ENCODE measurements at regions not wholly inside any gene's neighbourhood (a gene's known extent, or its start where the extent isn't known, plus 50 kb on each side); places are given as distances from the start of the nearest gene placed in this dataset.
"Not testable (repeated sequence)": the region's sequence is repeated elsewhere in the genome, so short reads cannot be mapped to it uniquely, and the experiment has no call there.

DNA sequence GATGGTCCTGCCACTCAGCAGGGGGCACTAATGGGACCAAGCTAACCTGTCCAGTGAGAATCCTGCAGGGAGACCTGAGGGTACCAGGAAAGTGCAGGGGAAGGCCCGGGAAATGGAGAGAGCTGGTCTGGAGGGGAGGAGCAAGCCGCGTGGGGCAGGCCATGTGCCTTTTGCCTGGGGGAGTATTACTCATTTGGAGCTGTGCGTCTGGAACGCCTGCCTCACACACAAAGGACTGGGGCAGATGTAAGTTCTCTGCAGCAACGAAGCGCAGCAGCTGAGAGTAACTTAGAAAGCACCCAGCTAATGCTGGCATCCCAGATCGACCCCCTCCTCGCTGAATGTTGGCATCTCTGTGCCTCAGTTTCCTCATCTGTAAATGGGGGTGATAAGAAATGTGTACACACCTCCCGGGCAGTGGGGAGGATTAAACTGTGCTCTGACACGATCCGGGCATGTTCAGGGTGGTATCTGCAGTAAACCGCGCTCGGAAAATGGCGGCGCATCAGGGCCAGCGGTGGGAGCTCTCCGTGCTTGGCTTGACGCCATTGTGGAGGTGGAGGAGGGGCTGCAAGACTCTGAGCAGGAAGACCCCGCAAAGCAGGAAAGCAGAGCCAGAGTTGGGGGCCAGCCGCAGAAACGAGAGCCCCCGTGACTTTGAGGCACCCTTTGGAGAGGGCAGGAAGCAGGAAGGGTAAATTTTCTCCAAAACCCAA, 212.5 kb downstream of the NPHP4 start:
- no peak overlapping the region for H3K4me3 ChIP-seq (ENCODE audit: low read depth, low read length)
- H3K27ac ChIP-seq (ENCODE audit: low read depth) = no peak overlapping the region
- DNase-seq (ENCODE audit: extremely low spot score) = no peak
- H3K36me3 ChIP-seq (ENCODE audit: insufficient read depth) = no peaks in the 10 kb centered on the region
- no peaks in the 10 kb centered on the region for H3K4me1 ChIP-seq (ENCODE audit: insufficient read depth)
- 87% methylated on average over 24 of the region's 24 CpGs for WGBS

DNA sequence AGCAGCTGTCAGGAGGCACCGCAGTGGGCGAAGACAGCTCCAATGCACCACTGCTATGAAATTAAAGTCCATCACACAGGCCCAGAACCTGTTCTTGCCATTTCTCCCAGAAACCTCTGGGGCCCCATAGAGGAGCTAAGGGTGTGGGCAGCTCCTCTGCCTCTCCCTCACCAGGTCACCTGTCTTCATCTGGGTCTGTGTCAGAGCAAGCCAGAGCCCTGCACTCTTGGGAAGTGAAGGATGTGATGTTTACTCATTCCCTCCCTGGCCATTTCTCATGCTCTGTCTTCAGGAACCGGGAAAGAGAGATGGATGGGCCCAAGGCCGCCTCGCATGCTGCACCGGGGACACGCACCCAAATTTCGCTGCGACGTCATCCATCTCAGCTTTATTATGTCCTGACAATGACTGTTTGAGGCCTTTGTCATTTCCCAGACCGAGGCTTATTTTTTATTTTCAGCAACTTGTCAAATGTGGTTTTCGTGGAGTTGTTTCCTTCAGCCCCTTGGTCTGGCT, 216.1 kb downstream of the NPHP4 start:
- WGBS = 89% methylated on average over 12 of the region's 12 CpGs
- no peak for DNase-seq (ENCODE audit: extremely low spot score)
- H3K4me3 ChIP-seq (ENCODE audit: low read depth, low read length) = no peak overlapping the region
- no peak overlapping the region for H3K27ac ChIP-seq (ENCODE audit: low read depth)
- no peaks in the 10 kb centered on the region for H3K36me3 ChIP-seq (ENCODE audit: insufficient read depth)
- H3K4me1 ChIP-seq (ENCODE audit: insufficient read depth) = no peaks in the 10 kb centered on the region

DNA sequence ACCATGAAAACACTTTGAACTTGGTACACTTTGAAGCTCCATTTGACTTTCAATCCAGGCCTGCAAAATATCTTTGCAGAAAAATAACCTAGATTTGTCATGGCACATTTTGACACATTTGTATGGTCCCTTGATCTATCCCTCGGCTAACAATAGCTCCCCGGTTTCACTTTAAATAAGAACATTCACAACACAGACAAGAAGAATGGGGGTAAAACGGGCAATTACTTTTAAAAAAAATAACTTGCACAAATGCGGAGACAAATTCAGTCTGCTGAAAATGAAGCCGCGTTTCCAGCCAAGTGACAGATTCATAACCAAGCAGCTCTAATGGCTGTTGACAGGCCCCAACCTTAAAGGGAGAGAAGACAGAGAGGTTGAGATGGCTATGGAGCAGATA, 218.2 kb downstream of the NPHP4 start:
- Histone ChIP-seq H3K36me3 (ENCODE audit: insufficient read depth) (no peaks in the 10 kb centered on the region), H3K4me3 (ENCODE audit: low read depth, low read length) (no peak overlapping the region), H3K27ac (ENCODE audit: low read depth) (no peak overlapping the region), H3K4me1 (ENCODE audit: insufficient read depth) (no peaks in the 10 kb centered on the region)
- DNase-seq (ENCODE audit: extremely low spot score) = no peak
- 66% methylated on average over 6 of the region's 6 CpGs for WGBS

DNA sequence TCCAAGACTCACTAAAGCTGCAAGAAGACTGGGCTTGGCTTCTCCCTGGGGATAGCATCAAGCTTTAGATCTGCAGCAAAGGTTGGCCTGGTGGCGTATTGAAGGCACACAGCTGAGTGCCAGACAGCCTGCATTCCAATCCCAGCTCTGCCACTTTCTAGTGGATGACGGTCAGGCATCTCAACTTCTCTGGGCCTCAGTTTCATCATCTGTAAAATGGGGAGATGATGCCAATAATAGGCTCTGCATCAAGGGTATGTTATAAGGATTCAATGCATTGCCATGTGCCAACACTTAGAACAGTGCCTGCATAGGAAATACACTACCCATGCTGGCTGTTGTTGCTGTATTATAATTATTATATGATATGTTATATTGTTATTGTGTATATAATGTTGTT, 220.4 kb downstream of the NPHP4 start:
- Histone ChIP-seq H3K27ac (ENCODE audit: low read depth) (no peak overlapping the region), H3K36me3 (ENCODE audit: insufficient read depth) (no peaks in the 10 kb centered on the region), H3K4me1 (ENCODE audit: insufficient read depth) (no peaks in the 10 kb centered on the region), H3K4me3 (ENCODE audit: low read depth, low read length) (no peak overlapping the region)
- WGBS = 70% methylated on average over 2 of the region's 2 CpGs
- no peak for DNase-seq (ENCODE audit: extremely low spot score)

DNA sequence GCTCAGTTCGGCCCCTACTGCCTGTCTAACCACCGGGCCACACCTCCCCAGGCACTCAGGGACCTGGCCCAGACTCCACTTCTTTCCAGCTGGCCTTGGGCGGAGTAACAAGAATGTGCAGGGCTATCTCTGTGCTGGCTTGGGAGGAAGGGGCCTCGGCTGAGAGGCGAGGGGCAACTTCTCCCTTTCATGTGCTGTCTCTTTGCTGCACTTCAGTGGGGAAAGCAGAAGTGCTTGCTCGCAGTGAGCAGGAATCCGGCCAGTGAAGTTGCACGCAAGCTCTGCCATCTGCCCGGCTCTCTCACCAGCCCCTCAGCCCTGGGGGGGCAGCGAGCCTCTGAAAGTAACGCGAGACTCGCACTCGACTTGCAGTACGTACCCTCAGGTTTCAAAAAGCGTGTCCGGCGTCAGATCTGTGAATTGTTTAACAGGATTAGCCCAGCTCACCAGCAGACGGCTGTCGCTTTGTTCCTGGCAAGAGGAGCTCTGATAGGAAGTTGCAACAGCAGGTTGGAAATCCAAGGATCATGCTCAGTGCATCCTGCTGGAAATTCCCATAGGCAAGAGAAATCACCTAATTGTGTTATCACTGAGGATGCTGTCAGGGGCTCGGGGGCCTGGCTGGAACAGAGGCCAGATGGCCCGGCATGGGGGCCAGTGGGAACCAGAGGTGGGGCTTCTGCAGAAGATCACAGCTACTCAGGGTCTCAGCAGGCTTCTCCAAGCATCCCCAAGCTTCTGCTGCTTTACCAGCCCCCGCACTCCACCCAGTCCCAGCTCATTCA, 221.1 kb downstream of the NPHP4 start:
- 10% methylated on average over 23 of the region's 23 CpGs for WGBS
- DNase-seq (ENCODE audit: extremely low spot score) = peak; percentile 37
- Histone ChIP-seq H3K27ac (ENCODE audit: low read depth) (no peak overlapping the region), H3K4me3 (ENCODE audit: low read depth, low read length) (no peak overlapping the region), H3K4me1 (ENCODE audit: insufficient read depth) (no peaks in the 10 kb centered on the region), H3K36me3 (ENCODE audit: insufficient read depth) (no peaks in the 10 kb centered on the region)

DNA sequence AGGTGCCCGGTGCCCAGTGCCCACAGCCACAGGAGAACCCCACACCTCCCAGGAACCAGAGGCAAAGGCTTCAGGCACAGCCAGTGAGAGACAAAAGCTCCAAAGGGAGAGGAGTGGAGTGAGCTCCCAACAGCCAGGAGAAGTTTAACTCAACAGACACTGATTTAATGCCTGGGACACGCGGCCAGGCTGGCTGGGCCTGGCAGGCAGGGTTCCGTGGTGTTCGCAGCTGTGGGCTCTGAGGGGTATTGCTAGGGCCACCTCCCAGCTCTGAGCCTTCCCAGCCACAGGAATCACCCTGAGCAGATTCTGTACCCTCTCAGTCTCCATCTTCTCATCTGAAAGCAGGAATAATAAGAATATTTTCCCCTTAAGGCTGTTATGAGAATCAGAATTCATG, 222.5 kb downstream of the NPHP4 start:
- no peak overlapping the region for H3K4me3 ChIP-seq (ENCODE audit: low read depth, low read length)
- H3K27ac ChIP-seq (ENCODE audit: low read depth) = no peak overlapping the region
- no peaks in the 10 kb centered on the region for H3K36me3 ChIP-seq (ENCODE audit: insufficient read depth)
- DNase-seq (ENCODE audit: extremely low spot score) = no peak
- H3K4me1 ChIP-seq (ENCODE audit: insufficient read depth) = no peaks in the 10 kb centered on the region
- WGBS = 87% methylated on average over 5 of the region's 5 CpGs

DNA sequence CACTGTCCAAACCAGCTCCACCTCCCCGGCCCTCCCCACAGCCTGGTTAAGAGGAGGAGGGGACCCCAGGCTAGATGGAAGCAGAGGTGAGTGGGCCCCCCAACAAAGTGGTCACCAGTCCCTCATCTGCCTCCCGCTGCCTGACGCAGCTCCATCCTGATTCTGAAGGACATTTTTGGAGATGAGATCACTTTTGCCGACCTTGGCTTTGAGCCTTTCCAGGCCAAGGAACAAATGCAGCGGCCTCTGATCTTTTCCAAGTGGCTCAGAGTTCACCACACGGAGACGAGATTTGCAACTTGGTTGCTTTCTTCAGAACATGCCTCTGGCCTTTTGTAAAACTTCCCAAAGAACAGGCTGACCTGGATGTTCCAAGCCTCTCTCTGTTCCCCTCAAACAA, 223.1 kb downstream of the NPHP4 start:
- Histone ChIP-seq H3K36me3 (ENCODE audit: insufficient read depth) (no peaks in the 10 kb centered on the region), H3K4me1 (ENCODE audit: insufficient read depth) (no peaks in the 10 kb centered on the region), H3K27ac (ENCODE audit: low read depth) (no peak overlapping the region), H3K4me3 (ENCODE audit: low read depth, low read length) (no peak overlapping the region)
- WGBS = 73% methylated on average over 7 of the region's 7 CpGs
- DNase-seq (ENCODE audit: extremely low spot score) = no peak

DNA sequence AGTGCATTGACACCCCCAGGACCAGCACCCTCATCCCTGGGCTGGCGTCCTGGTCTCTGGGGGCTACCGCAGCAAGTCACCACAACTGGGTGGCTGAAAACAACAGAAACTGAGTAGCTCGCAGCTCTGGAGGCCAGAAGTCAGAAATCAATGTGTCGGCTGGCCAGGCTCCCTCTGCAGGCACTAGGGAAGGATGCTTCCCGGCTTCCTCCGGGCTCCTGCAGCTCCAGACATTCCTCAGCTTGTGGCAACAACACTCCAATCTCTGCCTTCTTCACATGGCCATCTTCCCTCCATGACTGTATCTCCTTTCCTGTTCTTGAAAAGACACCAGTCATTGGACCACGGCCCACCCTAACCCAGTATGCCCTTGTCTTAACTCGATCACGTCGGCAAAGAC, 224.2 kb downstream of the NPHP4 start:
- no peak overlapping the region for H3K27ac ChIP-seq (ENCODE audit: low read depth)
- no peak overlapping the region for H3K4me3 ChIP-seq (ENCODE audit: low read depth, low read length)
- DNase-seq (ENCODE audit: extremely low spot score) = no peak
- H3K36me3 ChIP-seq (ENCODE audit: insufficient read depth) = no peaks in the 10 kb centered on the region
- no peaks in the 10 kb centered on the region for H3K4me1 ChIP-seq (ENCODE audit: insufficient read depth)
- WGBS = 61% methylated on average over 10 of the region's 10 CpGs

DNA sequence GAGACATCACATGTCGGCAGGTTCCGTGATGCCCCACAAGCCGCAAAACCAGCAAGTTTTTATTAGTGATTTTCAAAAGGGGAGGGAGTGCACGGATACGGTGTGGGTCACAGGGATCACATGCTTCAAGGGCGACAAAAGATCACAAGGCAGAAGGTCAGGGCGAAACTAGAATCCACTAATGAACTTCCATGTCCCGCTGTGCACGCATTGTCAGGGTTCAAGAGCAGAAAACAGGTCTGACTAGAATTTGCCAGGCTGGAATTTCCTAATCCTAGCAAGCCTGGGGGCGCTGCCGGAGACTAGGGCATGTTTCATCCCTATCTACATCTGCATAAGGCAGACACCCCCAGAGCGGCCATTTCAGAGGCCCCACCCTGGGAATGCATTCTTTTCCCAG, 225.2 kb downstream of the NPHP4 start:
- 46% methylated on average over 12 of the region's 12 CpGs for WGBS
- not testable (repeated sequence) for H3K36me3 ChIP-seq (ENCODE audit: insufficient read depth); H3K4me3 ChIP-seq (ENCODE audit: low read depth, low read length)

DNA sequence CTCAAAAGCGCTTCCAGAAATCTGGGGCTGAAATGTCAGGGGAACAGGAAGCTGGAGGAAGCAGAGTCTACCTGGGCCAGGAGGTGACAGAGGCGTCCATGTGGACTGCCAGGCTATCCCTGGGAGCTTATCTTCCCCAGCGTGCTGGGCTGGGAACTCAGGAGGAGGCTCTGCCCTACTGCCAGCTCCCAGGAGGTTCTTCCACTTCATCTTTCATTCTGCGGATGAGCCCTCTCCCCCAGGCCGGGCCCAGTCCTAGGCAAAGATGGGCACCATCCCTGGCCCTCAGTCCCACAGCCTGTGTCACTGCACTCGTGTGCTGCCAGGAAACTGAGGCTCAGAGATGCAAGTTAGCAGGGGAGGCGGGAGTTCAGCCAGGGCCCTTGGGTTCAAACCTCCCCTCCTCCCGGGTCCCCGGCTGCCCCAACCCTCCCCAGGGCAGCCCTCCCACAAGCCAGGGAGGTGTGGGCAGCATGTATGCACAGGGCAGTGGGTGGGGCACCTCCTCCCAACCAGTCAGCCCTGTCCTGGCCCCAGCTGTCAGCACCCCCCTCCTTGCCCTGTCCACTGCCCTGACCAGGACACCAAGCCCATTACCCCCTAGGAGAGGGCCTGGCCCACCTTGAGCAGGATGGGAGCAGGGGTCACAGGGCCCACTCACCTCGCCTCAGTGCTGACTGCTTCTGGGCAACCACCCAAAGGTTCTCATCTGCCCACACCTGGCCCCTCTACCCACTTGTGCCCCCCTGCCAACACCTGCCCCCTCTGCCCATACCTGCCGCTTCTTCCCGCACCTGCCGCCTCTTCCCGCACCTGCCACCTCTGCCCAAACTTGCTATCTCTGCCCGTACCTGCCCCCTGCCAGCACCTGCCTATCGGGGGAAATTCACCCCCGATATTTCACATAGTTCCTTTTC, 226.0 kb downstream of the NPHP4 start:
- DNase-seq (ENCODE audit: extremely low spot score) = no peak
- Histone ChIP-seq H3K4me1 (ENCODE audit: insufficient read depth) (no peaks in the 10 kb centered on the region), H3K36me3 (ENCODE audit: insufficient read depth) (no peaks in the 10 kb centered on the region), H3K27ac (ENCODE audit: low read depth) (no peak overlapping the region), H3K4me3 (ENCODE audit: low read depth, low read length) (no peak overlapping the region)
- 66% methylated on average over 17 of the region's 17 CpGs for WGBS

More for the DNA sequence above, 225.2 kb downstream of the NPHP4 start:
- not testable (repeated sequence) for DNase-seq (ENCODE audit: extremely low spot score); H3K27ac ChIP-seq (ENCODE audit: low read depth); H3K4me1 ChIP-seq (ENCODE audit: insufficient read depth)

DNA sequence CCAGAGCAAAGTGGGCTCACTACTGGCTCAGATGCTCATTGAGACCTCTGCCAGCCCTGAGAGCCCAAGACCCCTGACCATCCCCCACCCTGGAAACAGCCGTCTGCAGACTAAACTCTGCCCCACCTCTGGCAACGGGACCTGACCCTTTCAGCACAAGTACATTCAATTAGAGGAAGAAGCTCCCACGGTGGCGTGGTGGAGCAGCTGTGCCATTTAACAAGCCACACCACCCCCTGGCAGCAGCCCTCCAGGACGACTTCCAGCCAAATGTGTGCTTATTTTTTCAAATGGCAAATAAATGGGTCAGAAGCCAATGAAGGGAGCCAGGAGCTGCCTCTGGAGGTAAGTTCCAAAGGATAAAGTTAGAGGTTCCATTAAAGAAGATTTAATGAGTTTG, 226.7 kb downstream of the NPHP4 start:
- no peaks in the 10 kb centered on the region for H3K36me3 ChIP-seq (ENCODE audit: insufficient read depth)
- no peak overlapping the region for H3K27ac ChIP-seq (ENCODE audit: low read depth)
- H3K4me3 ChIP-seq (ENCODE audit: low read depth, low read length) = no peak overlapping the region
- no peaks in the 10 kb centered on the region for H3K4me1 ChIP-seq (ENCODE audit: insufficient read depth)
- WGBS = 6% methylated on average over 5 of the region's 5 CpGs
- no peak for DNase-seq (ENCODE audit: extremely low spot score)

DNA sequence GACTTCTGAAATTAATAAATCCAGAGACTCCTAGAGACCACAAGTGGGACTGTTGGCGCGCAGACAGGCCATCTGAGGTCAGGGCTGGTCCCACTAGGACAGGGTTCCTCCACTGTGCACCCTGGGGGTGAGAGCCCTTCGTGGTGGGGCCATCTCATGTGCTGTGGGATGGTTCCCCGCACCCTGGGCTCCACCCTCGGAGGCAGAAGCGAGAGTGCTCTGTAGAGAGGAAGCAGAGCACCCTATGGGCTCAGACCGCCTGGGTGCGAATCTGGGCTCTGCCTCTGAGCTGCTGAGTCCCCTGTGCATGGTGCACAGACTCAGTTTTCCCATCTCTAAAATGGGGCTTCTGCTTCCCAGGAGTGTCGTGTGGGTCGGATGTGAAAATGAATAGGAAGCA, 227.3 kb downstream of the NPHP4 start:
- DNase-seq (ENCODE audit: extremely low spot score) = no peak
- Histone ChIP-seq H3K4me3 (ENCODE audit: low read depth, low read length) (no peak overlapping the region), H3K27ac (ENCODE audit: low read depth) (no peak overlapping the region), H3K4me1 (ENCODE audit: insufficient read depth) (no peaks in the 10 kb centered on the region), H3K36me3 (ENCODE audit: insufficient read depth) (no peaks in the 10 kb centered on the region)
- 79% methylated on average over 10 of the region's 10 CpGs for WGBS

DNA sequence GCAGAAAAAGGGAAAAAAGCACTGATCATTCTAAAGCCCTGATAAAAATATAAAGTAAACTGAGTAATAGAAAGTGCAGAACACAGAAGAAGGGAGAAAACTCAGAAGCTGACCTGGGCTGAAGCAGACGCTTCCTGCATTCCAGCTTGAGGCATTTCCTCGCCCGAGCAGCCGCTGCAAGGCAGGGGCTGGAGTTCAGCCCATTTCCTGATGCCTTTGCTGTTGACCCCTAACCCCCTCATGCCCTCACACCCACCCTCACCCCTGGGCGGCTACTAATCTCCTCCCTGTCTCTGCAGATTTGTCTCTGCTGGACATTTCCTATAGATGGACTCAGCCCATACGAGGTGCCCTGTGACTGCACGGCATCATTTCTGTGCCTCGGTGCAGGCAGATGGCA, 227.8 kb downstream of the NPHP4 start:
- DNase-seq (ENCODE audit: extremely low spot score) = no peak
- Histone ChIP-seq H3K4me1 (ENCODE audit: insufficient read depth) (no peaks in the 10 kb centered on the region), H3K36me3 (ENCODE audit: insufficient read depth) (no peaks in the 10 kb centered on the region), H3K4me3 (ENCODE audit: low read depth, low read length) (no peak overlapping the region), H3K27ac (ENCODE audit: low read depth) (no peak overlapping the region)
- WGBS = 22% methylated on average over 8 of the region's 8 CpGs

Data from urinary bladder (tissue), 3 donors.